Activated CD8-positive, alpha-beta memory T cell treated with anti-CD3 and anti-CD28 coated beads, Interleukin-2, amount 50 U/mL, for 48 hours (primary cell): ENCODE measurements at regions not wholly inside any gene's neighbourhood (a gene's known extent, or its start where the extent isn't known, plus 50 kb on each side); places are given as distances from the start of the nearest gene placed in this dataset.

ENCODE experiments used
- DNase-seq: peaks from one replicate; pipeline ENCODE4 v3.0.0-alpha.2; 2020

DNA sequence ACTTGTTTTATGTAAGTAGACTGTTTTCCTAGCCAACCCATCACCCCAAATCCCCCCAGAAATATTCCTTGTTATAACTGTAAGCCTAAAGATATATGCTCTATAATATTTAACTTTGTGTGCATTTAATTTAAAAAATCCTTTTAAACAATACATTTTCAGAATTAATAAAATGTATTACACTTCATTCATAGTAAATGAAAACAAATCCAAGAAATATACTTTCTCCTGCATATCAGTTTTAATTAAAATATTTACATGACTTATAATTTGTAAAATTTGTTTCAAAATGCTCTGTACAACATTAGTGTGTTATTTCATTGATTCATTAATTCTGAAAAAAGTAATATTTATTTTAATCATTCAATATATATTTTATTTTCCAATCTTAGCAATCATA, 669.1 kb upstream of the PCDH20 start:
- DNase-seq: no peak

DNA sequence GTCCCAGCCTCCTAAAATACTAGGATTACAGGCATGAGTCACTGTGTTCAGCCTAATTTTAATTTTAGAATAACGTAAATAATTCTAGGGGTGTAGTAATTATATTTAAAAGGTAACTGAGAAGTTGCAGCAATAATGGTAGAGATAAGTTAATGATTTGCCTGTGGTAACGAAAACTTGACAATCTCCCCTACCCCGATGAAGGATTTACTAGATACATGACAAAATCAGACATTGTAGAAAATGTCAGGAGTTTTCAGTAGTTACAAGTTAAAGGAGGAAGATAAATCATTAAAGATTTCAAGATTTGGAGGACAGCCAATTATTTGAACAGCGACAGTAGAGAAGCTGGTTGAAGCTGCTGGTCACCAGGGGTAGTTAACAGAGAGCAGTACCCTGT, 652.2 kb upstream of the PCDH20 start:
- DNase-seq: no peak

DNA sequence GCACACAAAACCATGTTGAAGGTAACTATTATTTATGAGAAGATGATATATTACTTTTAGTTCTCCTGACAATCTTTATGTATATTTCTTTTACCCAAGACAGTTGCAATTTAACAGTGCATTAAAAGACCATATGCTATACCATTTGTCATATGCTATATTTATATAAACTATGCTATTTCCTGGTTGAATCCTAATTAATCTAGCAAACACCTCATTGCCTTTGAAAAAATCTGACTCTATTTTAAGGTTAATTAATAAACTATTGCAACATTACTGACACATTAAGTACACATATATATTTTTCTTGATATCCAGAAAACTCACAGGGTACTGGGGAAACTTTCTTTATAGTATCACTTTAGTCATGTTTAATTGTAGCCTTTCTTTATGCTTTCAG, 649.4 kb upstream of the PCDH20 start:
- no peak for DNase-seq

DNA sequence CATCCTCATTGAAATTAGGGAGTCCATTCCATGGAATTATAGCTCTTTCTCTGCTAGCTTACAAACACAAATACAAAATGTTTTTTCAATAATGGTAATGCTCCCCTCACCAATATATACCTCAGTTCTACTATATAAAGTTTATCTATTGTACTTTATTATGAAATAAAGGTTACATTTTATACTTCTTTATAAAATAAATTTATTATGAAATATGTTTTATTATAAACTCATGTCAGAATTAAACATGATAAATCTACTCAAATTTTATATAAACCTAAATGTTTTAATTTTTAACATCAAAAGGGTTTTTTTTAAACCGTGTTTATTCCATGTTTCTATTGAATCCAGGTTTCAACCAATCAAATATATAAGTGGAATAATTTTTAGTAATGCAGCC, 646.1 kb upstream of the PCDH20 start:
- no peak for DNase-seq

DNA sequence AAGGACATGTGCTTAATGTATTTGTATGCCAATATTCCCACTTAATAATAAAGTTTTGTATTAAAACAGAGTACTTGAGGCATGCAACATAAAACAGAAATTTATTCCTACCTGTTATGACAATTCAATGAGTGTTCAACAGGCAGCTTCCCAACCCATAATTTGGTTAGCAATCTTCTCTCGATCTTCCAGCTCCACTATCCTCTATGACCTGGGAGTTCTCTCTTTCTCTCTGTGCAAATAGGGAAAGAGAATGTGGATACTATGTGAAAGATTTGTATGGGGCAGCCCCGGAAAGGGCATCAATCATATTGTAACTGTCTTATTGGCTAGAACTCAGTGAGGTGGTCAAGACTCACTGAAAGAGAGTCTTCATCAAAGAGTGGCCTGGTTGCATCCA, 644.9 kb upstream of the PCDH20 start:
- no peak for DNase-seq

DNA sequence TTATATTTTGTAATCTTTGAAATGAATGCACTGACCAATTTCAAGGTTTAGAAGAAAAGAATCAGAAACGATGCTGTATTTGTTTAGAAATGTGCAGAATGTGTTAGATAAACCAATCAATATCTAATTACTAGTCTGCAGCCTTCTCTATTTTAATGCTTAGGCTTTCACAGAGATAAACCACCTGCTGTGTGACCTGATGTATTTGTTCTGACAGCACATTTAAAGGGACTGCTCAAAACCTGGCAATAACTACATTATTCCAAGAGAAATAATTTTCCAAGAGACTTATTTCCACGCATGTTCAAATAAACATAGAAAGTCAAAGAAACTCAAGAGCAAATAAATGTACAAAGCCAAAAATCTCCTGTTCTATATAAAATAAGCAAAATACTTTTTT, 641.6 kb upstream of the PCDH20 start:
- no peak for DNase-seq

DNA sequence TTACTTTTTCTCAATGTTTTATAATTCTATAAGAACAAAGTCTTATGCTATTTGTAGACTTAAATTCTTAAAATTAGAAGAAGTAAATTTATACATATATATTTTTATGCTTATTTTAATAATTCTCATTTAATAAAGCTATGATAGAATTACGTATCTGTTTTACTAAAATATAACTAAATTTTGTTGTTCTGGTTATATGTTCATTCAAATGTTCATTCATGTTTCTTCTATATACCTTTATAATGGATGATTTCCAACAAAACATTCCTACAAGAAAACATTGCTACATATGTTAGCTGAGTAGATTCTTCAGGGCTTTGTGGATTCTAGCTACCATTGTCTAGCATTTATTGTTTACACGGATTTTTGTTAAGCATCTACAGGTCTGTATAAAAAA, 634.3 kb upstream of the PCDH20 start:
- no peak for DNase-seq

DNA sequence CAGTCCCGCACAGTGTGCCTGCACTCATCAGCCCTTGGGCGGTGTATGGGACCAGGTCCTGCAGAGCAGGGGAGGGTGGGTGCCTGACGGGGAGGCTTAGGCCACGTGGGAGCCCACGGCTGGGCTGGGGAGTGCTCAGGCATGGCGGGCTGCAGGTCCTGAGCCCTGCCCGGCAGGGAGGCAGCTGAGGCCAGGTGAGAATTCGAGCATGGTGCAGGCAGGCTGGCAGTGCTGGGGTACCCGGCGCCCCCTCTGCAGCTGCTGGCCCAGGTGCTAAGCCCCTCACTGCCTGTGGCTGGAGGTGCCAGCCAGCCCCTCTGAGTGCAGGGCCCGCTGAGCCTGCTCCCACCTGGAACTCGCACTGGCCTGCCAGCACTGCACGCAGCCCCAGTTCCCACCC, 630.9 kb upstream of the PCDH20 start:
- DNase-seq: no peak

DNA sequence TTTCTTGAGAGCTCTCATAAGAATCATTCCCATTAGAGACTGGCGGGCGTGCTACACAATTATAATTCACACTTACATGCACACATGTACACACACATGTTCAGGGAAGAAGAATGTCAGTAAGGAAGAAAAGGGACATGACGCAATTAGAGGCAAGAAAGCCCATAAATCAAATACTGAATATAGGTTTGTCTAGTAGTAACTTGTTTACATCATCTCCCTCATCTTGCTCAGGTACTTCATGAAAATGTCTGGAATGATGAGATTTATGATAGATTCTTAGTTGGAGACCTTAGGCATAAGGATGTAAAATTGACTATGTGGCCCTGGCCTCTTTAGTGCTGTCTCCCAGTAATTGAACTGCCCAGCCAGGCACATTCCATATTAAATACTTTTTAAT, 628.0 kb upstream of the PCDH20 start:
- no peak for DNase-seq

DNA sequence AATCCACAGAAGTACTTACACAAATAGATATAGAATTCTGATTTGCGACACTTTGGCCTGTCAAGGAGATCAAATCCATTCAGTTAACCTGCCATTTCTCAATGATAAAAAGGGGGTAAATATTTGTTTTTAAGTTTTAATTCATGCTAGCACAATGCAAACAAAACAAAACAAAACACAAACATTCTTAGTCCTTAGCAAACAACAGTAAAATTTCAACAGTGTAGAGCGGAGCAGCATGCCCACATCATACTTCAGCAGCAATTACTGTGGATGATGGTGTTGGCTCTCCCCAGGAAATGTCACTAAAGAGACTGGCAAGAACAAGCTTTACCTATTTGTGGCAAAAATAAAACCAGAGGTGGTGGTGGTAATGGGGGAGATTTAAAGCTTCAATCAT, 625.2 kb upstream of the PCDH20 start:
- DNase-seq: no peak

DNA sequence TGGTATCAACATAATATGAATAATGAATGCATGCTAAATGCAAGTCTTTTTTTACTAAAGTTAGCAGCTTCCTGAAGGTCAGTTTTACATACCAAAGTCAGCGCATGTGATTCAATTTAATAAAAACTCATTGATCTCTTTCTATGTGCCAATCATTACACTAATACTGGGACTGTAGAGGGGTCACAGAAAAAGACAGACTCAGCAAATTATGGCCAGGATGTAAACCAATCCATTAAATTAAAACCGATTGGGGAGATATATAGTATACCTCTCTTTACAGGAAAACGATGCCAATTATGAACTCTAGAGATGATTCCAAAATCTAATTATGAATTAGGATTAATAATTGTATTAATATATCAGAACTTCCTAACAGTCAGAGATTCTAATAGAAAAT, 624.4 kb upstream of the PCDH20 start:
- DNase-seq: no peak

DNA sequence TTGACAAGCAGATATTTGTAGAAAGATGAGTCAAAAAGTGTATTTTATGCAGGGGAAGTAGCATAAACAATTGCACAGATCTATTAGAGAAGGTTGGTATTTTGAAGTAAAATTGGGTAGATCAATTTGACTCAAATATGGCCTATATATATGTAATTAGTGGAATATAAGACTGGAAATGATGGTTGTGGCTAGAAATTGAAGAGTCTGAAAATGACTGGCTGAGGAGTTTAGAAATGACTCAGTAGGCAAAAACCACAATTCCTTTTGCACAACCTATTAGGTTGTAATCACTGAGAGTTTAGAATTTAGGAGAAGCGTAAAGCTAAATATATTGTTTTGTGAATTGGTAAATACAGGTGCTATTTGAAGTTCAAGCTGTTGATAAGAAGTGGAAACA, 622.6 kb upstream of the PCDH20 start:
- DNase-seq: no peak

DNA sequence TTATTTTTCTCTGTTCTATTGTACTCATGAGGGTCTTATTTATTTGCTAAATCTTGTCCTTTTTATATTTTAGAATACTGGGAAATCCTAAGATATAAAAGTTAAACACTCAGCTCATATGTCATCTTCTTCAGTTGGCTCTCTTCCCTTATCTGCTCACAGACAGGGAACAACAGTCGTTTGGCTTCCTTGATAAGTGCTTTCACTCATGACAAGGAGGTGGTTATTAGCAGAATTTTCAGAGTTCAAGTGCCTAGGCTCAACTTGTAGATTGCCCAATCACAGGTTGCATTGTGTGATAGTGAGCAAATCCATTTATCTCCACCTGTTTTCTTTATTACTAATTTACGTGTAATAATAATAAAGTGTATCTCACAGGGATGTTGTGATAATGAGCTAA, 620.3 kb upstream of the PCDH20 start:
- no peak for DNase-seq

DNA sequence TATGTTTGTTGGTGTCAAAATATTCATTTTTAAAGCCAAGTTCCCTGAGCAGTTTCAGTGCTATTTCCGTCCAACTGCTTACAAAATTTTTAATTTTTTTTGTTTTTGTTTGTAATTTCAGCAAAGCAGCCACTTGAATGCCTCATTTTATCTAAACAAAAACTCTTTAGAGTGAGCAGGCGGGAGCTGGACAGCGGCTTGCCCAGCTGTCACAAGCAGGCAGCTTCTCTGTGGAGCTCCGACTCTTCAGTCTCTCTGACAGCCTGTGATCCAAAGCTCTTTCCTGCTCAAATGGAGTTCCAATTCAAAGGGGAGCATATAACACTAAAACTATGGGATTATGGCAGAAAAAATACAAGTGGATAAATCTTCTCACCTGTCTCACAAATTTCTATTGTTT, 618.3 kb upstream of the PCDH20 start:
- DNase-seq: no peak

DNA sequence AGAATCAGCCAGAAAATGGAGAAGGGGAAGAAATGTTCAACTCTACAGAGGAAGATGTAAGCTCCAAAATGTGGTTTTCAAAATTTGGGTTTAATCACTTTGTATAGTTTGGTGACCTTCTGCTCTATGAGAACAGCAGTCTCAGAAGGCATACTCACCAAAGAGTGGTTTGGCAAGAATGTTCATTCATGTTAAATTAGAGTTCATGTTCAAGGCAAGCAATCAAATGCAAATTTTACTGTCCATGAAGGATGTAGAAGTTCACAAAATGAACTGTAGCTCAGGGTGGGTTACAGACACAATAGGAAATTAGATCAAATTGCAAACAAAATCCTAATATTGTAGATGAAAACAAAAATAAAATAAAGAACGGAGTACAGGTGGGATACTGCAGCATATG, 606.7 kb upstream of the PCDH20 start:
- no peak for DNase-seq

DNA sequence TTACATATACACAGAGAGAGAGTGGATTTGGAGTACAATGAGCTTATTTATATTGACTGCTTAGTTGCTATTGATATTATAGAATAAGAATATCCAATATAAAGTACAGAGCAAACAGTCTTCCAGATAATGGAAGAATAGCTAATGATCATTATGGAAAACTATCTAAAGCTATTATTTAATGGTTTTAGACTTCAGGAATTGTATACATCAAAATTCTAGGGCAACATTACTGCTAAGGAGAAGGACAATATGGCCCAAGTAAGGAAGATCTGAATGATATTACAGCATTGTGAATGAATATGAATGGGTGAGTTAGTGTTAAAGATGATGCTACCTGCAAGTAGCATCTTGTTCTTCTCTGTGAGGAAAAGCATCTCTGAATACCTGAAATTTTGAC, 604.2 kb upstream of the PCDH20 start:
- DNase-seq: no peak

DNA sequence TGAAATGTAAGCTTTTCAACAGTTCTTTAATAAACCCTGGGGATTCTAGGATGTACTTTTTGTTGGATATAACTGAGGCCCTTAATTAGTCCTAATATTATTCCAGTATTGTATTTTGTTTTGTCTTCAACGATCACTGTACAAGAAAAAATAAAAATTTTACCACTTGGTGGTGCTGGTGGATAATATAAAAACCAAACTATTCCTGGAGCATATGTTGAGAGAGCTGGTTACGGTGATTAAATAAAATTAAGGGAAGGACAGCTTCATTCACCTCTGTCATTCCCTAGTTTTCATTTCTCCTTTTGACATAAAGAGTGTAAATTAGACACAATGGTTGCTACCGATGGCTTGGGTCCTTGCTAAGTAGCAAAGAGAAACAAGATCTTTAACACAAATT, 598.6 kb upstream of the PCDH20 start:
- no peak for DNase-seq

DNA sequence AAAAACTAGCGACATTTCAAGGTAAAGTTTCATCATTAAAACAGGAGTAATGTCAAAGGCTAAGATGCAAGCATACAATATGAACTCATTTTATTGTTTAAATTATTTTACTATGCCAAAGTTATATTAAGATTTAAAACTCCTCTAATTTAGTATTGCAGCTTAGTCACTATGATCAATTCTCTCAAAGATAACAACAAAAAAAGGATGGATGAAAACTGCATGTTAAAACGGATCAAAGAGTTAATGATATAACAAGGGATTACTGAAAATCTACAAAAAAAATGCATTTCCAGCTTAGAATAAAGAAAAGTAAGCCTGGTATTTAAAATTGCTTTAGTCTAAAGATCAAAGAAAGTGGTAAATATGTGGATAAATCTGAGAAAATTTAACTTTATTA, 587.8 kb upstream of the PCDH20 start:
- no peak for DNase-seq

DNA sequence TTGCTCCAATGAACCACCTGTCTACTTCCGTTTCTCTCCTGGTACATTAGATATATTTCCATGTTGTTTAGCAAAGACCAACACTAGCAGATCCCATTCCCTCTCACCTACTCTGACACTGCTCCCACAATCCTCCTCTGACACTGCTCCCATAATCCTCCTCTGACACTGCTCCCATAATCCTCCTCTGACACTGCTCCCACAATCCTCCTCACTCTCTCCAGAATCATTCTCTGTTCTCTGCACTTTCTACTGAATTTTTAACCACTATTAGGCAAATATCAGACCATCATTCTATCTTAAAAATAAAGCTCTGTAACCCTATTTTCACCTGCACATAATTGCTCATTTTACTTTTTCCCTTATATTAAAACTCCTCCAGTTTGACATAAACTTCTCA, 578.5 kb upstream of the PCDH20 start:
- DNase-seq: no peak

DNA sequence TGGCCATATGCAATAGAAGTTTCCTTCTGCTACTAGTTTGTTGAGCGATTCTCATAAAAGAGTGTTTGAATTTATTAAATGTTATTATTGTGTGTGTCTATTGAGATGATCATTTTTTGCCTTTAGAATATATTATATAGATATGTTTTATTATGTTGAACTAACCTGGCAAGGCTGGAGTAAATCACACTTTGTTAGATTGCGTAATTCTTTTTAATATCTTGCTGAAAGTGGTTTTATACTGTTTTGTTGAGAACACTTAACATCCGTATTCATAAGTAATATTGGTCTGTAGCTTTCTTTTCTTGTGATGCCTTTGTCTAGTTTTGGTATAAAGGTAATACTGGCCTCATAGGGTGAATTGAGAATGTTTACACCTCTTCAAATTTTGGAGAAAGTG, 574.3 kb upstream of the PCDH20 start:
- DNase-seq: no peak

DNA sequence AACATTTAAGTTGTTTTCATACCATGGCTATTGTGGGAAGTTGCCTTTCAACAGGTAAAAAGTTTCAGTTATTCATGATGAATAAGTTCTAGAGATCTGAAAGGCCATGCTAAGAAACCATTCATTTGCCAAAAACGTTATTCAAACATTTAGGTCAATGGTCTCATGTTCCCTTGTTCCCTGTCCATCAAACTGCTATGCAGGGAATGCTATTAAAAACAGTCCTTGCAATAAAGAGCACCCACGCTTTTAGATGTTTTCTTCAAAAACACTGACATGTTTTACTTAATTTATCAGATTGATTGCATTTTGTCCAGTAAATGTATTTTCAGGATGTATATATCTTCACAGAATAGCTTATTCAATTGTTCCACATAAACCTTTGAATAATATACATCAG, 573.2 kb upstream of the PCDH20 start:
- DNase-seq: no peak

DNA sequence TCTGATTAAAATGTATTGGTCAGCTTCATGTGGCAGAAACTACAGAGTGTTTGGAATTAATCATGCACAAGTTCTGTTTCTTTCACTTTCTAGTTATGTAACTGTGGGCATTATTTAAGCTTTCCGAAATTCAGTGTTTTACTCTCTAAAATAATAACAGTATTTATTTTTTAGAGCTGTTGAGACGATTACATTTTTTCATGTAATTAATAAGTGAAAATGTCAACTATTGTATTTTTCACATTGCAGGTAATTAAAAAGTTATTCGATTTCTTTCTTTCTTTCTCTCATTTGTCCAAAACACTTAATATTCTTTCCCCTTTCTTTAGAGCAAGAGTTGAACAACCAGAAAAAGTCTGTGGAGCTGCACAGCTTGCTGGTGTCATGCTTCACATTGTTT, 559.4 kb upstream of the PCDH20 start:
- no peak for DNase-seq

DNA sequence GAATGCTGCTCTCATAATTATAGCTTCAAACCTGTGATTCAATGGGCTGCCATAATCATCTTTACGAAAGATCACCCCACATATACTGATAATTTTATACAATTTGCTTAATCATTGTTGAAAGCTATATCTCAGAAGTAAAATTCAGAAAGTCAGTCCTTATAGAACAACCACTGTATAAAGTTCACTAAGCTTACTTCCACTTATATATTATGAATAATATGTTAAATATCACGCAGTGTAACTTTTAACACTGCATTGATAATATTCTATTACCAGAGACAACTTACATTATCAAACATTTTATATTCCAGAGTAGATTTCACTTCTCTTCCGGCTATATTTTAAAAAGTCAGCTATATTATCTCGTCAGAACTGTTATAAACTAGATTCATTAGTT, 550.1 kb upstream of the PCDH20 start:
- DNase-seq: no peak

DNA sequence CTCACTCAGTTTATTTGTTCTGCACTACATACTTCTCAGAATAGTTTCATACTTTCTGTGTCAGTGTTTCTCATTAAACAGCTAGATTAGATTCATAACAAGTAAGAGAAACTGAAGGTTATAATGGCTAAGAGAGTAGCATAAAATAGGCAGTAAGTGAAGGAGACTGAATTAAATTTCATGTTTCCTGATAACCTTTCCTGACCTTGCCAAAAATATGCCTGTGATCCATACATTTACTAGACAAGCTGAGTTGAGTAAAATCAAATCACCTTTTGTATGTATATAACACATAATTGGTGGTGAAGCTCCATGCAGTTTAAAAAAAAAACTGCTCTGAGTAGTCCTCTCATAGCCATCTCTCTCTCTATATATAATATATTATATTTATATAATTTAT, 545.3 kb upstream of the PCDH20 start:
- DNase-seq: no peak

DNA sequence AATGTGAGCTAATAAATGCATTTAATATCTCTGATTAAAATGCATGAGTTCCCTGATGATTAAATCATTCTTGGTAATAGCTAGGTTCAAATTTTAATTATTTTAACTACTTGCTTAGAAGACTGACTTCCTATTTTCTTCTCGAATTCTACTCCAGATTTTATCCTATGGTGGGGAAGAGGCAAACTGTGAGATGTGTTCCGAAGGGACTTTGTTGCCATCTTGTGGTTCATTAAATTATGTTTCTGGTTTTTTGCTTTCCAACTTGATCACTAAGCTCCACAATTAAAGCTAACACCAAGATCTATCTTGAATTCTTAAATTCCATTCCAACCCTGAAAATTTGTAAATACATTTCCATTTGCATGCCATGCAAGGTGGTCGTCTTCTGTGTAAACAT, 538.4 kb upstream of the PCDH20 start:
- no peak for DNase-seq

DNA sequence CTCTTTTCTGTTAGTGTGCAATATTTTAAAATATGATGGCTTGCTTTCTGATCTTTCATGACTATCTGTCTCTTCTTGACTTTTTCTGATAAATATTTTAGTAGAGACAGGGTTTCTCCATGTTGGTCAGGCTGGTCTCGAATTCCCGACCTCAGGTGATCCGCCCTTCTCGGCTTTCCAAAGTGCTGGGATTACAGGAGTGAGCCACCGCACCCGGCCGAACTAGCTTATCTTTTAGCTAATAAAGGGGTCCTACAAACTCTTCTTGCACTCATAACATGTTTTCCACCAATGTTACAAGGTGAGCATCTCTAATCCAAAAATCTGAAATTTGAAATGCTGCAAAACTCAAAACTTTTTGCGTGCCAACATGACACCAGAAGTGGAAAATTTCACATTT, 535.2 kb upstream of the PCDH20 start:
- DNase-seq: no peak
